IMR-90 (cell line): ENCODE measurements at regions not wholly inside any gene's neighbourhood (a gene's known extent, or its start where the extent isn't known, plus 50 kb on each side); places are given as distances from the start of the nearest gene placed in this dataset.

ENCODE experiments used
- ATAC-seq: fragments of 200-7000 bp; cut with Tn5 transposase; 2 replicates; pipeline ENCODE4 v1.9.1; 2020; ENCODE audit warnings: low read depth, mild to moderate bottlenecking, moderate library complexity
- BruUV-seq: library from RNA; stranded (reverse); fragments of 400-500 nt; replicated peaks from 2 replicates; lab custom pipeline; 2021; lab: Mats Ljungman, UMichigan
- CTCF ChIA-PET: fragments of 300-600 bp; formaldehyde crosslinking; extraction: SDS; loops from one replicate; lab custom pipeline; 2021; ENCODE audit warnings: antibody characterized with exemption; lab: Yijun Ruan, JAX
- POLR2A ChIA-PET: fragments of 300-600 bp; sonication (Branson Sonifier 250); formaldehyde crosslinking; loops from one replicate; lab custom pipeline; 2022; ENCODE audit warnings: antibody characterized with exemption; ENCODE audit not compliant: unreplicated experiment; lab: Charles Lee
- DNase-seq: peaks from one replicate; pipeline ENCODE4 v3.0.0; 2013
- H2AFZ ChIP-seq: replicated peaks from 2 replicates; pipeline ENCODE3; 2013; ENCODE audit warnings: low read length, mild to moderate bottlenecking; ENCODE audit not compliant: poor library complexity
- H2AK5ac ChIP-seq: 2 replicates; pipeline ENCODE4 v1.6.1; 2013; ENCODE audit warnings: low read depth, low read length, inconsistent platforms
- H2AK9ac ChIP-seq: replicated peaks from 2 replicates; pipeline ENCODE3; 2013; ENCODE audit warnings: mild to moderate bottlenecking, low read depth, low read length, moderate library complexity; ENCODE audit not compliant: poor library complexity
- H2BK120ac ChIP-seq: 2 replicates; pipeline ENCODE4 v1.6.1; 2013; ENCODE audit warnings: low read depth, low read length, inconsistent platforms
- H2BK15ac ChIP-seq: 3 replicates; pipeline ENCODE4 v1.6.1; 2013; ENCODE audit warnings: low read depth, low read length, inconsistent platforms
- H2BK20ac ChIP-seq: 2 replicates; pipeline ENCODE4 v1.6.1; 2013; ENCODE audit warnings: low read depth, mild to moderate bottlenecking, inconsistent platforms, low read length, moderate library complexity
- H2BK5ac ChIP-seq: 2 replicates; pipeline ENCODE4 v1.6.1; 2013; ENCODE audit warnings: mild to moderate bottlenecking, low read depth, low read length, inconsistent platforms; ENCODE audit not compliant: poor library complexity, severe bottlenecking
- H3K14ac ChIP-seq: replicated peaks from 2 replicates; pipeline ENCODE4 v1.6.1; 2013; ENCODE audit warnings: low read depth, low read length, inconsistent platforms
- H3K18ac ChIP-seq: 2 replicates; pipeline ENCODE4 v1.6.1; 2013; ENCODE audit warnings: low read depth, low read length, control low read depth
- H3K23ac ChIP-seq: 2 replicates; pipeline ENCODE4 v1.6.1; 2013; ENCODE audit warnings: low read depth, low read length, inconsistent platforms
- H3K27ac ChIP-seq: 2 replicates; pipeline ENCODE4 v1.5.1; 2013; ENCODE audit warnings: mild to moderate bottlenecking, control low read depth, low read length; ENCODE audit not compliant: insufficient read depth
- H3K27me3 ChIP-seq: 2 replicates; pipeline ENCODE4 v1.6.1; 2013; ENCODE audit warnings: low read length; ENCODE audit not compliant: control insufficient read depth, insufficient read depth
- H3K36me3 ChIP-seq: 2 replicates; pipeline ENCODE4 v1.6.1; 2013; ENCODE audit warnings: low read length, mixed read lengths; ENCODE audit not compliant: control insufficient read depth, insufficient read depth
- H3K4ac ChIP-seq: 2 replicates; pipeline ENCODE4 v1.6.1; 2013; ENCODE audit warnings: low read depth, low read length, inconsistent platforms
- H3K4me1 ChIP-seq: 2 replicates; pipeline ENCODE4 v1.6.1; 2013; ENCODE audit warnings: low read length, mixed read lengths; ENCODE audit not compliant: control insufficient read depth, insufficient read depth
- H3K4me2 ChIP-seq: 2 replicates; pipeline ENCODE4 v1.6.1; 2013; ENCODE audit warnings: low read depth, mild to moderate bottlenecking, control low read depth, low read length, moderate library complexity
- H3K4me3 ChIP-seq: 2 replicates; pipeline ENCODE4 v1.5.1; 2013; ENCODE audit warnings: low read depth, mild to moderate bottlenecking, control low read depth, low read length, moderate library complexity; ENCODE audit not compliant: insufficient read depth
- H3K56ac ChIP-seq: 2 replicates; pipeline ENCODE4 v1.6.1; 2013; ENCODE audit warnings: low read length, inconsistent platforms; ENCODE audit not compliant: insufficient read depth; ENCODE audit errors: extremely low read depth
- H3K79me1 ChIP-seq, 2 experiments: 2 replicates each; pipeline ENCODE4 v1.6.1; 2013; ENCODE audit warnings: low read length in 2 of 2, inconsistent platforms in 1 of 2, low read depth in 1 of 2
- H3K9ac ChIP-seq: 2 replicates; pipeline ENCODE4 v1.6.1; 2013; ENCODE audit warnings: low read depth, low read length, control low read depth
- H3K9me1 ChIP-seq: 2 replicates; pipeline ENCODE4 v1.6.1; 2013; ENCODE audit warnings: low read length, inconsistent platforms; ENCODE audit not compliant: insufficient read depth
- H3K9me3 ChIP-seq: 2 replicates; pipeline ENCODE4 v1.6.1; 2013; ENCODE audit warnings: low read length; ENCODE audit not compliant: control insufficient read depth, insufficient read depth
- H4K20me1 ChIP-seq: 2 replicates; pipeline ENCODE4 v1.6.1; 2013; ENCODE audit warnings: low read length, inconsistent platforms; ENCODE audit not compliant: insufficient read depth
- H4K5ac ChIP-seq: 2 replicates; pipeline ENCODE4 v1.6.1; 2013; ENCODE audit warnings: mild to moderate bottlenecking, low read depth, low read length, control low read depth
- H4K8ac ChIP-seq, 2 experiments: 2 replicates each; pipeline ENCODE4 v1.6.1; 2013; ENCODE audit warnings: low read depth in 2 of 2, low read length in 2 of 2, control low read depth in 1 of 2, inconsistent platforms in 1 of 2
- H4K91ac ChIP-seq: 2 replicates; pipeline ENCODE4 v1.6.1; 2013; ENCODE audit warnings: low read depth, low read length, inconsistent platforms; ENCODE audit not compliant: insufficient read depth
- BHLHE40 ChIP-seq: fragments of 150-350 bp; IDR thresholded peaks from 2 replicates; pipeline ENCODE4 v1.6.1; 2016; ENCODE audit warnings: mild to moderate bottlenecking, low read depth, low read length
- CHD1 ChIP-seq: IDR thresholded peaks from 2 replicates; pipeline ENCODE4 v1.6.1; 2012; ENCODE audit warnings: low read depth, low read length, improper control_type of control experiment
- FOS ChIP-seq: fragments of 150-350 bp; IDR thresholded peaks from 2 replicates; pipeline ENCODE4 v1.6.1; 2016; ENCODE audit warnings: low read depth, low read length
- MAZ ChIP-seq: IDR thresholded peaks from 2 replicates; pipeline ENCODE4 v1.6.1; 2012; ENCODE audit warnings: low read depth, mild to moderate bottlenecking, low read length, improper control_type of control experiment, moderate library complexity, borderline replicate concordance
- MXI1 ChIP-seq: IDR thresholded peaks from 2 replicates; pipeline ENCODE4 v1.6.1; 2012; ENCODE audit warnings: low read depth, mild to moderate bottlenecking, low read length, moderate library complexity, borderline replicate concordance
- NFE2L2 ChIP-seq: fragments of 150-350 bp; IDR thresholded peaks from 2 replicates; pipeline ENCODE4 v1.6.1; 2016; ENCODE audit warnings: low read depth, mild to moderate bottlenecking, low read length
- POLR2A ChIP-seq: IDR thresholded peaks from 2 replicates; pipeline ENCODE4 v1.6.1; 2012; ENCODE audit warnings: mild to moderate bottlenecking, low read depth, low read length
- RAD21 ChIP-seq: IDR thresholded peaks from 2 replicates; pipeline ENCODE4 v1.6.1; 2012; ENCODE audit warnings: low read length, improper control_type of control experiment
- RCOR1 ChIP-seq: IDR thresholded peaks from 2 replicates; pipeline ENCODE4 v1.6.1; 2012; ENCODE audit warnings: mild to moderate bottlenecking, low read length, improper control_type of control experiment; ENCODE audit not compliant: insufficient replicate concordance
- RFX5 ChIP-seq: IDR thresholded peaks from 2 replicates; pipeline ENCODE4 v1.8.0; 2012; ENCODE audit warnings: low read depth, mild to moderate bottlenecking, low read length, moderate library complexity
- SMC3 ChIP-seq: fragments of 150-350 bp; IDR thresholded peaks from 2 replicates; pipeline ENCODE4 v1.6.1; 2016; ENCODE audit warnings: low read depth, mild to moderate bottlenecking, antibody characterized with exemption, low read length, moderate library complexity
- WGBS, 2 experiments: methylation state at CpG; one replicate each; pipeline versions ENCODE4 v1.1.5 to v1.1.7; 2013; ENCODE audit warnings: missing lambda C conversion rate in 2 of 2; ENCODE audit not compliant: insufficient read length in 1 of 2; ENCODE audit errors: extremely low coverage in 2 of 2; 5-methylcytosine and 5-hydroxymethylcytosine counted together
- dilution Hi-C: fragments of 300-500 bp; cut with HindIII; formaldehyde crosslinking; loops from one replicate; pipeline ENCODE4 v1.14.3; 2018; ENCODE audit warnings: low sequenced_read_pairs; ENCODE audit not compliant: unreplicated experiment
- in situ Hi-C: fragments of 300-500 bp; cut with MboI; formaldehyde crosslinking; loops from 3 replicates; pipeline ENCODE4 v1.14.3; 2019; ENCODE audit warnings: low sequenced_read_pairs, inconsistent platforms, mixed read lengths
- intact Hi-C: fragments of 100-400 bp; cut with micrococcal nuclease; formaldehyde crosslinking; loops from 2 replicates; pipeline ENCODE4 v1.10.0; 2022
- TF ChIP-seq, protein P1 (sequence below): conservative IDR thresholded peaks from 2 replicates; pipeline ENCODE4 v1.5.1; 2012; ENCODE audit warnings: mild to moderate bottlenecking, low read depth, low read length, improper control_type of control experiment
- TF ChIP-seq, protein P2 (sequence below): fragments of 150-350 bp; IDR thresholded peaks from 2 replicates; pipeline ENCODE4 v1.6.1; 2017; ENCODE audit warnings: mild to moderate bottlenecking, antibody characterized with exemption, low read length, low read depth
- TF ChIP-seq, protein P3 (sequence below): fragments of 150-350 bp; IDR thresholded peaks from 2 replicates; pipeline ENCODE4 v1.6.1; 2016; ENCODE audit warnings: low read depth, mild to moderate bottlenecking, low read length, moderate library complexity, borderline replicate concordance

DNA sequence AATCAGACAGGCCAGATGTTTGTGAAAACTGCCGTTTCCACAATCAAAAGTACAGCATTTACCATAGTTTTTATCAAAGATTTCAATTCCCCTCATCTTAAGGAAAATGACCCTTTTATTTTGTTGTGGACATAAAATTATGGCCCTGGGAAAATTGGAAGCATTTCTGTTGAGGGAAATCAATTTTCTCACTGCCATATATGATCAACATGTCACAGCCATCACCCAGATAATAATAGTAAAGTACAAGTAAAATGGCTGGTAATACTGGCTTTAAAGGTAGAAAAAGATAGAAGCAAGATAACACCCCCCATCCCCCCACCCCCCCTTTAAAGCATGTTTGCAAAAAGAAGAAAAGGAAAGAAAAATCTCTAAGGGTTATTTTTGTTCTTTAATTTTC lies 311.7 kb downstream of the WDR72 start:
- Histone ChIP-seq H4K8ac (no peak overlapping the region), H3K79me1 (no peaks in the 10 kb centered on the region), H3K23ac (no peak overlapping the region), H3K9me3 (peaks cover 16% of the 10 kb centered on the region), H3K14ac (no peak overlapping the region), H4K20me1 (no peaks in the 10 kb centered on the region), H3K4ac (no peak overlapping the region), H3K4me3 (no peak overlapping the region), H3K9ac (no peak overlapping the region), H3K27ac (no peak overlapping the region), H3K18ac (no peak overlapping the region), H2AK9ac (no peak overlapping the region), H2BK20ac (no peak overlapping the region), H2BK120ac (no peak overlapping the region), H4K5ac (no peak overlapping the region), H2AFZ (no peak overlapping the region), H3K4me2 (no peak overlapping the region), H3K9me1 (no peaks in the 10 kb centered on the region), H2BK5ac (no peak overlapping the region), H2BK15ac (no peak overlapping the region), H4K91ac (no peak overlapping the region), H3K27me3 (no peaks in the 10 kb centered on the region), H3K36me3 (no peaks in the 10 kb centered on the region), H3K4me1 (no peaks in the 10 kb centered on the region), H3K56ac (no peak overlapping the region), H2AK5ac (no peak overlapping the region)
- ChIA-PET CTCF (no interaction called here), POLR2A (no interaction called here)
- intact Hi-C loops (no loop called here), dilution Hi-C loops (no loop called here), in situ Hi-C loops (no loop called here)
- WGBS, 2 experiments: no CpG with 5 or more reads among the region's 1 CpG
- ATAC-seq (no peak), DNase-seq (no peak)
- TF ChIP-seq, protein P1, sequence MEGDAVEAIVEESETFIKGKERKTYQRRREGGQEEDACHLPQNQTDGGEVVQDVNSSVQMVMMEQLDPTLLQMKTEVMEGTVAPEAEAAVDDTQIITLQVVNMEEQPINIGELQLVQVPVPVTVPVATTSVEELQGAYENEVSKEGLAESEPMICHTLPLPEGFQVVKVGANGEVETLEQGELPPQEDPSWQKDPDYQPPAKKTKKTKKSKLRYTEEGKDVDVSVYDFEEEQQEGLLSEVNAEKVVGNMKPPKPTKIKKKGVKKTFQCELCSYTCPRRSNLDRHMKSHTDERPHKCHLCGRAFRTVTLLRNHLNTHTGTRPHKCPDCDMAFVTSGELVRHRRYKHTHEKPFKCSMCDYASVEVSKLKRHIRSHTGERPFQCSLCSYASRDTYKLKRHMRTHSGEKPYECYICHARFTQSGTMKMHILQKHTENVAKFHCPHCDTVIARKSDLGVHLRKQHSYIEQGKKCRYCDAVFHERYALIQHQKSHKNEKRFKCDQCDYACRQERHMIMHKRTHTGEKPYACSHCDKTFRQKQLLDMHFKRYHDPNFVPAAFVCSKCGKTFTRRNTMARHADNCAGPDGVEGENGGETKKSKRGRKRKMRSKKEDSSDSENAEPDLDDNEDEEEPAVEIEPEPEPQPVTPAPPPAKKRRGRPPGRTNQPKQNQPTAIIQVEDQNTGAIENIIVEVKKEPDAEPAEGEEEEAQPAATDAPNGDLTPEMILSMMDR: no peak
- TF ChIP-seq CHD1 (no peak), RCOR1 (no peak), NFE2L2 (no peak), POLR2A (no peak), SMC3 (no peak), RFX5 (no peak), FOS (no peak), RAD21 (no peak), BHLHE40 (no peak), MXI1 (no peak), MAZ (no peak)
- TF ChIP-seq, protein P2, sequence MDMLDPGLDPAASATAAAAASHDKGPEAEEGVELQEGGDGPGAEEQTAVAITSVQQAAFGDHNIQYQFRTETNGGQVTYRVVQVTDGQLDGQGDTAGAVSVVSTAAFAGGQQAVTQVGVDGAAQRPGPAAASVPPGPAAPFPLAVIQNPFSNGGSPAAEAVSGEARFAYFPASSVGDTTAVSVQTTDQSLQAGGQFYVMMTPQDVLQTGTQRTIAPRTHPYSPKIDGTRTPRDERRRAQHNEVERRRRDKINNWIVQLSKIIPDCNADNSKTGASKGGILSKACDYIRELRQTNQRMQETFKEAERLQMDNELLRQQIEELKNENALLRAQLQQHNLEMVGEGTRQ: no peak
- TF ChIP-seq, protein P3, sequence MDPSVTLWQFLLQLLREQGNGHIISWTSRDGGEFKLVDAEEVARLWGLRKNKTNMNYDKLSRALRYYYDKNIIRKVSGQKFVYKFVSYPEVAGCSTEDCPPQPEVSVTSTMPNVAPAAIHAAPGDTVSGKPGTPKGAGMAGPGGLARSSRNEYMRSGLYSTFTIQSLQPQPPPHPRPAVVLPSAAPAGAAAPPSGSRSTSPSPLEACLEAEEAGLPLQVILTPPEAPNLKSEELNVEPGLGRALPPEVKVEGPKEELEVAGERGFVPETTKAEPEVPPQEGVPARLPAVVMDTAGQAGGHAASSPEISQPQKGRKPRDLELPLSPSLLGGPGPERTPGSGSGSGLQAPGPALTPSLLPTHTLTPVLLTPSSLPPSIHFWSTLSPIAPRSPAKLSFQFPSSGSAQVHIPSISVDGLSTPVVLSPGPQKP: no peak
- no TSS peak for BruUV-seq
